ENCODE measurements at regions not wholly inside any gene's neighbourhood (a gene's known extent, or its start where the extent isn't known, plus 50 kb on each side); places are given as distances from the start of the nearest gene placed in this dataset.
"Not testable (repeated sequence)": the region's sequence is repeated elsewhere in the genome, so short reads cannot be mapped to it uniquely, and the experiment has no call there.

- 79 to 90% methylated on average over 2 of the region's 2 CpGs for WGBS, 2 donors
- no peak for DNase-seq
- TF ChIP-seq CTCF (IDR thresholded peaks at IDR 0.05) (no peak), POLR2A (IDR thresholded peaks at IDR 0.05) (no peak)
- no peaks in the 10 kb centered on the region for H3K4me1 ChIP-seq
- peaks cover 0 to 8% (median 0%) of the 10 kb centered on the region in 3 donors for H3K9me3 ChIP-seq
- intact Hi-C loops (cut with DNase I), result no loop called here
- H3K27ac ChIP-seq, result no peak overlapping the region
- no peaks in the 10 kb centered on the region for H3K36me3 ChIP-seq
- no peak overlapping the region for H3K4me3 ChIP-seq
- no peaks in the 10 kb centered on the region for H3K27me3 ChIP-seq
Measured at GRCh38 chr11:24271798-24272197, 225.1 kb upstream of the LUZP2 start.

GRCh38 chr11:24274214-24274781 is 222.6 kb upstream of the LUZP2 start:
- DNase-seq; H3K27me3 ChIP-seq; H3K4me1 ChIP-seq; H3K9me3 ChIP-seq; H3K27ac ChIP-seq; H3K4me3 ChIP-seq; intact Hi-C loops (cut with DNase I); H3K36me3 ChIP-seq: not testable (repeated sequence)
- WGBS, 2 donors, result no CpG with 5 or more reads among the region's 25 CpGs

- no peaks in the 10 kb centered on the region for H3K27me3 ChIP-seq
- WGBS, 2 donors, result 62 to 72% methylated on average over 3 of the region's 3 CpGs
- DNase-seq, result no peak
- no peaks in the 10 kb centered on the region for H3K4me1 ChIP-seq
- intact Hi-C loops (cut with DNase I), result no loop called here
- H3K27ac ChIP-seq, result no peak overlapping the region
- H3K4me3 ChIP-seq, result no peak overlapping the region
- TF ChIP-seq POLR2A (IDR thresholded peaks at IDR 0.05), result no peak
- no peak for TF ChIP-seq CTCF (IDR thresholded peaks at IDR 0.05)
- no peaks in the 10 kb centered on the region for H3K9me3 ChIP-seq
- no peaks in the 10 kb centered on the region for H3K36me3 ChIP-seq
Measured at GRCh38 chr11:24286238-24286637, 210.6 kb upstream of the LUZP2 start.

- TF ChIP-seq POLR2A (IDR thresholded peaks at IDR 0.05) (no peak), CTCF (IDR thresholded peaks at IDR 0.05) (no peak)
- intact Hi-C loops (cut with DNase I), result no loop called here
- Histone ChIP-seq H3K9me3 (no peaks in the 10 kb centered on the region), H3K36me3 (no peaks in the 10 kb centered on the region), H3K4me3 (no peak overlapping the region), H3K27me3 (no peaks in the 10 kb centered on the region), H3K4me1 (no peaks in the 10 kb centered on the region), H3K27ac (no peak overlapping the region)
- 35 to 36% methylated on average over 1 of the region's 1 CpG for WGBS, 2 donors
- no peak for DNase-seq
Measured at GRCh38 chr11:24289301-24289700, 207.6 kb upstream of the LUZP2 start.

- Histone ChIP-seq H3K9me3 (no peaks in the 10 kb centered on the region), H3K27me3 (no peaks in the 10 kb centered on the region), H3K27ac (no peak overlapping the region), H3K36me3 (no peaks in the 10 kb centered on the region), H3K4me1 (no peaks in the 10 kb centered on the region), H3K4me3 (no peak overlapping the region)
- no peak for DNase-seq
- no peak for TF ChIP-seq CTCF (IDR thresholded peaks at IDR 0.05)
- TF ChIP-seq POLR2A (IDR thresholded peaks at IDR 0.05), result no peak
- intact Hi-C loops (cut with DNase I), result no loop called here
- 85 to 88% methylated on average over 3 of the region's 3 CpGs for WGBS, 2 donors
Measured at GRCh38 chr11:24293964-24294363, 202.9 kb upstream of the LUZP2 start.

GRCh38 chr11:24295360-24295759 is 201.5 kb upstream of the LUZP2 start:
- Histone ChIP-seq H3K27ac (no peak overlapping the region), H3K4me3 (no peak overlapping the region), H3K36me3 (no peaks in the 10 kb centered on the region), H3K4me1 (no peaks in the 10 kb centered on the region), H3K27me3 (no peaks in the 10 kb centered on the region), H3K9me3 (no peaks in the 10 kb centered on the region)
- TF ChIP-seq POLR2A (IDR thresholded peaks at IDR 0.05) (no peak), CTCF (IDR thresholded peaks at IDR 0.05) (no peak)
- WGBS, 2 donors, result 26 to 49% methylated on average over 2 of the region's 2 CpGs
- intact Hi-C loops (cut with DNase I), result no loop called here
- no peak for DNase-seq

Data from esophagus squamous epithelium (tissue), 5 donors.